H9 (cell line): ENCODE measurements at regions not wholly inside any gene's neighbourhood (a gene's known extent, or its start where the extent isn't known, plus 50 kb on each side); places are given as distances from the start of the nearest gene placed in this dataset.

Experiments used
- DNase-seq: peaks from one replicate; pipeline ENCODE4 v3.0.0-alpha.2; 2017
- H2AFZ ChIP-seq: one replicate; pipeline ENCODE4 v1.6.1; 2013; ENCODE audit warnings: mild to moderate bottlenecking, low read length, control low read depth, moderate library complexity
- H2AK5ac ChIP-seq: 2 replicates; pipeline ENCODE4 v1.6.1; 2013; ENCODE audit warnings: low read length, control low read depth, mixed read lengths; ENCODE audit not compliant: insufficient read length
- H2BK120ac ChIP-seq: one replicate; pipeline ENCODE4 v1.6.1; 2013; ENCODE audit warnings: low read depth, mild to moderate bottlenecking, low read length, control low read depth, inconsistent platforms; ENCODE audit not compliant: poor library complexity, severe bottlenecking
- H2BK12ac ChIP-seq: 2 replicates; pipeline ENCODE4 v1.6.1; 2013; ENCODE audit warnings: low read length, control low read depth, mixed read lengths, low read depth; ENCODE audit not compliant: insufficient read length
- H2BK15ac ChIP-seq: 2 replicates; pipeline ENCODE4 v1.6.1; 2013; ENCODE audit warnings: low read depth, low read length, control low read depth
- H2BK20ac ChIP-seq: one replicate; pipeline ENCODE4 v1.6.1; 2013; ENCODE audit warnings: low read depth, mild to moderate bottlenecking, low read length, control low read depth, inconsistent platforms; ENCODE audit not compliant: poor library complexity, severe bottlenecking
- H2BK5ac ChIP-seq: 2 replicates; pipeline ENCODE4 v1.6.1; 2013; ENCODE audit warnings: low read length, control low read depth, mixed read lengths; ENCODE audit not compliant: insufficient read length
- H3K14ac ChIP-seq: 2 replicates; pipeline ENCODE4 v1.6.1; 2013; ENCODE audit warnings: low read length, control low read depth; ENCODE audit not compliant: insufficient read depth
- H3K18ac ChIP-seq: 2 replicates; pipeline ENCODE4 v1.6.1; 2013; ENCODE audit warnings: low read depth, mild to moderate bottlenecking, mixed read lengths, low read length, control low read depth; ENCODE audit not compliant: insufficient read length
- H3K23ac ChIP-seq: 2 replicates; pipeline ENCODE4 v1.6.1; 2013; ENCODE audit warnings: low read length, control low read depth, mixed read lengths, low read depth; ENCODE audit not compliant: insufficient read length
- H3K23me2 ChIP-seq: 2 replicates; pipeline ENCODE4 v1.6.1; 2013; ENCODE audit warnings: low read depth, mild to moderate bottlenecking, mixed read lengths, low read length, control low read depth; ENCODE audit not compliant: insufficient read length, poor library complexity, severe bottlenecking
- H3K27ac ChIP-seq: 2 replicates; pipeline ENCODE4 v1.5.1; 2013; ENCODE audit warnings: low read length, control low read depth, mixed read lengths, low read depth; ENCODE audit not compliant: insufficient read length
- H3K27me3 ChIP-seq: 2 replicates; pipeline ENCODE4 v1.6.1; 2013; ENCODE audit warnings: low read length, control low read depth, inconsistent platforms; ENCODE audit not compliant: insufficient read depth
- H3K4ac ChIP-seq: 2 replicates; pipeline ENCODE4 v1.6.1; 2013; ENCODE audit warnings: low read depth, mild to moderate bottlenecking, control low read depth, inconsistent platforms, low read length, moderate library complexity
- H3K4me1 ChIP-seq: 2 replicates; pipeline ENCODE4 v1.6.1; 2013; ENCODE audit warnings: low read length, control low read depth, inconsistent platforms; ENCODE audit not compliant: insufficient read depth
- H3K4me2 ChIP-seq: 2 replicates; pipeline ENCODE4 v1.6.1; 2013; ENCODE audit warnings: low read length, control low read depth, mixed read lengths; ENCODE audit not compliant: insufficient read length, insufficient read depth
- H3K56ac ChIP-seq: 2 replicates; pipeline ENCODE4 v1.6.1; 2013; ENCODE audit warnings: low read depth, mild to moderate bottlenecking, mixed read lengths, low read length, control low read depth; ENCODE audit not compliant: insufficient read length
- H3K79me1 ChIP-seq: 2 replicates; pipeline ENCODE4 v1.6.1; 2013; ENCODE audit warnings: low read depth, mild to moderate bottlenecking, moderate library complexity, low read length, control low read depth, inconsistent platforms; ENCODE audit not compliant: insufficient read depth, poor library complexity, severe bottlenecking
- H3K79me2 ChIP-seq: 2 replicates; pipeline ENCODE4 v1.6.1; 2013; ENCODE audit warnings: low read length, control low read depth, inconsistent platforms; ENCODE audit not compliant: insufficient read depth
- H3K9ac ChIP-seq: 2 replicates; pipeline ENCODE4 v1.6.1; 2013; ENCODE audit warnings: low read length, control low read depth, mixed read lengths; ENCODE audit not compliant: insufficient read length; ENCODE audit errors: extremely low read depth
- H3K9me3 ChIP-seq: one replicate; pipeline ENCODE4 v1.6.1; 2013; ENCODE audit warnings: low read depth, low read length, inconsistent platforms; ENCODE audit not compliant: control insufficient read depth
- H3T11ph ChIP-seq: one replicate; pipeline ENCODE4 v1.6.1; 2013; ENCODE audit warnings: mild to moderate bottlenecking, low read length, control low read depth, inconsistent platforms
- H4K20me1 ChIP-seq: one replicate; pipeline ENCODE4 v1.6.1; 2013; ENCODE audit not compliant: control insufficient read depth, insufficient read length, insufficient read depth
- H4K5ac ChIP-seq: 2 replicates; pipeline ENCODE4 v1.6.1; 2013; ENCODE audit warnings: low read depth, mild to moderate bottlenecking, mixed read lengths, low read length, control low read depth; ENCODE audit not compliant: insufficient read length
- H4K8ac ChIP-seq: replicated peaks from 2 replicates; pipeline ENCODE4 v1.6.1; 2013; ENCODE audit warnings: low read length, control low read depth, mixed read lengths, low read depth; ENCODE audit not compliant: insufficient read length
- H4K91ac ChIP-seq: 2 replicates; pipeline ENCODE4 v1.6.1; 2013; ENCODE audit warnings: low read depth, mild to moderate bottlenecking, moderate library complexity, mixed read lengths, low read length, control low read depth; ENCODE audit not compliant: insufficient read length
- H3K27ac Mint-ChIP-seq, 3 experiments: 2 replicates in 2 of 3; 3 replicates in 1 of 3; pipeline ENCODE4 v1.8.0; 2020 to 2021; ENCODE audit warnings: mixed read lengths in 3 of 3, mild to moderate bottlenecking in 1 of 3, moderate library complexity in 1 of 3
- H3K27me3 Mint-ChIP-seq: 2 replicates; pipeline ENCODE4 v1.8.0; 2021; ENCODE audit warnings: low read depth, mild to moderate bottlenecking, moderate library complexity, mixed read lengths
- H3K36me3 Mint-ChIP-seq, 3 experiments: 2 replicates in 2 of 3; 3 replicates in 1 of 3; pipeline ENCODE4 v1.8.0; 2020 to 2021; ENCODE audit warnings: low read depth in 3 of 3, mixed read lengths in 3 of 3; ENCODE audit not compliant: insufficient read depth in 1 of 3
- H3K4me1 Mint-ChIP-seq, 2 experiments: 2 replicates each; pipeline ENCODE4 v1.8.0; 2020; ENCODE audit warnings: mixed read lengths in 2 of 2
- H3K4me3 Mint-ChIP-seq, 2 experiments: 2 replicates in 1 of 2; 3 replicates in 1 of 2; pipeline ENCODE4 v1.8.0; 2020 to 2021; ENCODE audit warnings: mild to moderate bottlenecking in 2 of 2, mixed read lengths in 2 of 2, moderate library complexity in 1 of 2
- H3K9me3 Mint-ChIP-seq, 2 experiments: 2 replicates in 1 of 2; 3 replicates in 1 of 2; pipeline ENCODE4 v1.8.0; 2020; ENCODE audit warnings: mild to moderate bottlenecking in 2 of 2, mixed read lengths in 2 of 2, moderate library complexity in 1 of 2
- CTCF ChIP-seq: fragments of 200-600 bp; sonication (generic); conservative IDR thresholded peaks from 3 replicates; pipeline ENCODE4 v1.8.0; 2021; ENCODE audit warnings: antibody characterized with exemption, mild to moderate bottlenecking
- WGBS: extraction: QIAGEN DNeasy Blood & Tissue Kit; methylation state at CpG from one replicate; pipeline ENCODE4 v1.1.7; 2013; ENCODE audit warnings: missing lambda C conversion rate, low lambda C conversion rate, mixed read lengths; ENCODE audit not compliant: insufficient read length; ENCODE audit errors: extremely low coverage; 5-methylcytosine and 5-hydroxymethylcytosine counted together

GRCh38 chr3:10623578-10624275, 118.3 kb upstream of the ATP2B2 start:
- WGBS = no CpG with 5 or more reads among the region's 4 CpGs
- Mint-ChIP-seq H3K27ac (no peak overlapping the region), H3K4me1 (peaks cover 26 to 33% of the 10 kb centered on the region in 2 experiments), H3K4me3 (no peak overlapping the region), H3K9me3 (no peaks in the 10 kb centered on the region; a peak in 1 of 5 replicates), H3K27me3 (peaks cover 7% of the 10 kb centered on the region), H3K36me3 (no peaks in the 10 kb centered on the region; a peak in 1 of 7 replicates)
- Histone ChIP-seq H3K23me2 (no peaks in the 10 kb centered on the region), H3K79me2 (no peaks in the 10 kb centered on the region), H3K56ac (no peak overlapping the region), H3K4me1 (peaks cover 4% of the 10 kb centered on the region; the same call in 1 of the 2 replicates), H3K27me3 (no peaks in the 10 kb centered on the region), H2AK5ac (no peak overlapping the region), H3K9me3 (no peaks in the 10 kb centered on the region), H2BK15ac (no peak overlapping the region), H3K4ac (no peak overlapping the region), H2BK5ac (no peak overlapping the region), H4K20me1 (no peaks in the 10 kb centered on the region), H3T11ph (no peak overlapping the region), H2BK120ac (no peak overlapping the region), H3K27ac (no peak overlapping the region), H2BK12ac (no peak overlapping the region), H4K91ac (no peak overlapping the region), H3K79me1 (no peaks in the 10 kb centered on the region), H4K5ac (no peak overlapping the region), H3K9ac (no peak overlapping the region), H3K4me2 (no peak overlapping the region), H3K18ac (no peak overlapping the region), H2BK20ac (no peak overlapping the region), H4K8ac (no peak overlapping the region), H2AFZ (no peak overlapping the region), H3K14ac (no peak overlapping the region), H3K23ac (no peak overlapping the region)
- DNase-seq = no peak
- no peak for TF ChIP-seq CTCF
